OCI-LY1 (cell line): ENCODE measurements at regions not wholly inside any gene's neighbourhood (a gene's known extent, or its start where the extent isn't known, plus 50 kb on each side); places are given as distances from the start of the nearest gene placed in this dataset.

Experiments
- EZH2 ChIP-seq: fragments of 200-600 bp; sonication (generic), shearing (Covaris generic); IDR thresholded peaks from 2 replicates; pipeline ENCODE4 v1.8.0; 2017; ENCODE audit warnings: borderline replicate concordance, mixed run types, mild to moderate bottlenecking, antibody characterized with exemption, low read length, moderate library complexity, mixed read lengths
- TF ChIP-seq, protein P1 (sequence below): fragments of 200-600 bp; sonication (generic), shearing (Covaris generic); IDR thresholded peaks from 2 replicates; pipeline ENCODE4 v1.5.1; 2017; ENCODE audit warnings: mild to moderate bottlenecking, antibody characterized with exemption, low read length, moderate library complexity, mixed read lengths

GRCh38 chr3:30355622-30356021 is 250.8 kb upstream of the TGFBR2 start:
- TF ChIP-seq, protein P1, sequence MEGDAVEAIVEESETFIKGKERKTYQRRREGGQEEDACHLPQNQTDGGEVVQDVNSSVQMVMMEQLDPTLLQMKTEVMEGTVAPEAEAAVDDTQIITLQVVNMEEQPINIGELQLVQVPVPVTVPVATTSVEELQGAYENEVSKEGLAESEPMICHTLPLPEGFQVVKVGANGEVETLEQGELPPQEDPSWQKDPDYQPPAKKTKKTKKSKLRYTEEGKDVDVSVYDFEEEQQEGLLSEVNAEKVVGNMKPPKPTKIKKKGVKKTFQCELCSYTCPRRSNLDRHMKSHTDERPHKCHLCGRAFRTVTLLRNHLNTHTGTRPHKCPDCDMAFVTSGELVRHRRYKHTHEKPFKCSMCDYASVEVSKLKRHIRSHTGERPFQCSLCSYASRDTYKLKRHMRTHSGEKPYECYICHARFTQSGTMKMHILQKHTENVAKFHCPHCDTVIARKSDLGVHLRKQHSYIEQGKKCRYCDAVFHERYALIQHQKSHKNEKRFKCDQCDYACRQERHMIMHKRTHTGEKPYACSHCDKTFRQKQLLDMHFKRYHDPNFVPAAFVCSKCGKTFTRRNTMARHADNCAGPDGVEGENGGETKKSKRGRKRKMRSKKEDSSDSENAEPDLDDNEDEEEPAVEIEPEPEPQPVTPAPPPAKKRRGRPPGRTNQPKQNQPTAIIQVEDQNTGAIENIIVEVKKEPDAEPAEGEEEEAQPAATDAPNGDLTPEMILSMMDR, result no peak
- no peak for TF ChIP-seq EZH2
